SKM-1 treated with dmso at 0.1 percent for 144 hours (cell line): ENCODE measurements at regions not wholly inside any gene's neighbourhood (a gene's known extent, or its start where the extent isn't known, plus 50 kb on each side); places are given as distances from the start of the nearest gene placed in this dataset.

Experiments
- DNase-seq: peaks from one replicate; lab custom pipeline; 2025; ENCODE audit not compliant: unreplicated experiment; lab: John Stamatoyannopoulos, UW

GRCh38 chr11:43212279-43212678, 99.5 kb upstream of the API5 start:
- DNase-seq, result no peak

GRCh38 chr11:43214471-43214870, 97.3 kb upstream of the API5 start:
- DNase-seq, result no peak

GRCh38 chr11:43217849-43218248, 93.9 kb upstream of the API5 start:
- DNase-seq, result no peak

GRCh38 chr11:43222215-43222614, 89.6 kb upstream of the API5 start:
- DNase-seq, result no peak

- DNase-seq, result no peak
Observed at GRCh38 chr11:43223026-43223425, 88.8 kb upstream of the API5 start.

- DNase-seq, result no peak
Observed at GRCh38 chr11:43234881-43235280, 76.9 kb upstream of the API5 start.

GRCh38 chr11:43238341-43238740, 73.5 kb upstream of the API5 start:
- no peak for DNase-seq

- DNase-seq, result no peak
Observed at GRCh38 chr11:43239791-43240190, 72.0 kb upstream of the API5 start.

- DNase-seq, result no peak
Observed at GRCh38 chr11:43242401-43242800, 69.4 kb upstream of the API5 start.

GRCh38 chr11:43243927-43244326, 67.9 kb upstream of the API5 start:
- no peak for DNase-seq

- no peak for DNase-seq
Observed at GRCh38 chr11:43245466-43245865, 66.3 kb upstream of the API5 start.

- DNase-seq, result no peak
Observed at GRCh38 chr11:43250309-43250708, 61.5 kb upstream of the API5 start.

- DNase-seq, result no peak
Observed at GRCh38 chr11:43261775-43262174, 50.0 kb upstream of the API5 start.
